HEK293T (cell line): ENCODE measurements at regions not wholly inside any gene's neighbourhood (a gene's known extent, or its start where the extent isn't known, plus 50 kb on each side); places are given as distances from the start of the nearest gene placed in this dataset.

Experiments
- BHLHE40 ChIP-seq: fragments of 450-650 bp; IDR thresholded peaks from 2 replicates; pipeline ENCODE4 v1.6.1; 2016; ENCODE audit warnings: mild to moderate bottlenecking, moderate library complexity, borderline replicate concordance
- FOXK2 ChIP-seq: fragments of 450-650 bp; IDR thresholded peaks from 2 replicates; pipeline ENCODE4 v1.6.1; 2016; ENCODE audit warnings: mild to moderate bottlenecking
- FOXM1 ChIP-seq: fragments of 450-650 bp; IDR thresholded peaks from 2 replicates; pipeline ENCODE4 v1.6.1; 2017; ENCODE audit warnings: mild to moderate bottlenecking, borderline replicate concordance
- NFRKB ChIP-seq: fragments of 450-650 bp; IDR thresholded peaks from 2 replicates; pipeline ENCODE4 v1.6.1; 2016; ENCODE audit warnings: mild to moderate bottlenecking, moderate library complexity

DNA sequence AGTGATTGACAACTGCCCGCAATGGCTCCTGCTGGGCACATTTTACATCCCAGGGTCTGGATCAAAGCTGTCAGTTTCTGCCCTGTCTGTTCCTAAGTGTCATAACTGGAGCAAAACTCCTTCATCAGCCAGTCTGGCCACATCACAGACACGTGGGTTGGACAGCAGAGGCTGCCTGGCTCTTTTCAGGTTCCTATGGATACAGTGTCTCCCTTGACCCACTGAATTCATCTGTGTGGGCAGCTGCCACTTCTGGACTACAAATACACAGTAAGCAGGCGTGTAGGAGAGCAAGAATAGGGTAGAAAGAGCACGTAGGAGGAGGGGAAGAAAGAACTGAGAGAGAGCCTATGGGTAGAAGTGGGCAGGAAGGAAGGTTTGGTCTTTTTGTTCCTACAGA is 238.0 kb downstream of the ENC1 start:
- TF ChIP-seq BHLHE40 (no peak), NFRKB (no peak), FOXM1 (no peak), FOXK2 (no peak)
